ENCODE measurements at regions not wholly inside any gene's neighbourhood (a gene's known extent, or its start where the extent isn't known, plus 50 kb on each side); places are given as distances from the start of the nearest gene placed in this dataset.

GRCh38 chr2:156671706-156672361 lies 235.7 kb downstream of the GPD2 start:
- TF ChIP-seq CTCF (IDR thresholded peaks at IDR 0.05) (no peak), ZFX (IDR thresholded peaks at IDR 0.05; ENCODE audit: borderline replicate concordance) (no peak)

Data from 22Rv1 (cell line).